ENCODE measurements at regions not wholly inside any gene's neighbourhood (a gene's known extent, or its start where the extent isn't known, plus 50 kb on each side); places are given as distances from the start of the nearest gene placed in this dataset.

DNA sequence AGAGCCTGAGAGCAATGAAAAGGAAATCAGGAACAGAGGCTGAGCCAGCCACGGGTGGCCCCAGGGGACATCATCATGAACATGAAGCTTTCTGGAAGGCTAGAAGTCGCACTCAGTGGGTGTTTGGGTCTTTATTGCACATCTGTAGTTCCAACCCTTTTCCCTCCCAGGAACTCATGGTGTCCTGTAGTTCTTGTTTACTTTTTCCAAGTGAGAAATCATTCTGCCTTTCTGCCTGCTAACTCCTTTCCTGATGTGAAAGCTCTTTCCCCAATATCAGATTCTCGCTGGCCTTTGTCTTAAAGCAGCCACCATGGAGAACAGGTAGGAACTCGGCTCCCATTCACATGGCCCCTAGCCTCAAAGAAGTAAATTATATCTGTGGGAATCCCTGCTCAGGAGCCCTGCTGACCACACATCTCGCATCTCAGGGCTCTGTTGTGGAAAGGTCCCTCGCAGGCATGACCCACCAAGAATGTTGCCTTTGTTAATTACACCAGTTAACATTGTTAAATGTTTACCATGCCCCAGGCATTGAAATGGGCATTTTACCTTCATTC is 542.7 kb downstream of the TNS3 start:
- DNase-seq: no peak

DNA sequence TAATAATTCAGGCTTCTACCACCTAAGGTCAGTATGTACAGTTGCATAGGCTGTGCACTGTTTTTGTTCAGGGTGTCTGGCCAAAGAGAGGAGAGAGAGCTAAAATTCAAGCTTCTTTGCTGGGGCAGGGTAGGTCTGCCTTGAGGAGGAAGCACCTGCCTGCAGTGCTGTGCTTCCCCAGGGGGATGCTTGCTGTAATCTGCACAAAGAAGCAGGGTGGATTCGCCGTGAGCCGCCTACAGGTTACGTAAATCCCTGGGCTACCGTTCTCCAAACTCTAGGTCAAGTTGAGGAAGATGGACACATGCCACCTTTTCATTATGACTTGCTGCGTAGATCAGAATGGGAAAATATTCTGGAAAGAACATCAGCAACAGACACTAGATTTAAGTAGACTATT is 543.3 kb downstream of the TNS3 start:
- no peak for DNase-seq

DNA sequence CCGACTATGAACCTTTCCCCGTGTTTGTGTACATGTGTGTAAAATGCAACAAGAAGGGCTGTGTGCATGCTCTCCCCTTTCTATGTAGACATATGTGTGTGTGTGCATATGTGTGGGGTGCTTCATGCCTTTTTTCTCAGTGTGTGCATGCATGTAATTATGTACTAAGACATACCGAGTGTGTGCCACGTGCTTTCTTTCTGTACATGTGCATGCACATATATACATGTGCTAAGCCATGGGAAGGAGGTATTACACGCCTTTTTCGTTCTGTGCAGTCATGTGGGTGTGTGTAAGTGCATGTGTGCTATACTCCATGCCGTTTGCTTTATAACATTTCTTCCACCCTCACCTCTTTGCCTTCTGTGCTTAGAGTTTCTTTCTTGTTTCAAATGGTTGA is 544.3 kb downstream of the TNS3 start:
- no peak for DNase-seq

DNA sequence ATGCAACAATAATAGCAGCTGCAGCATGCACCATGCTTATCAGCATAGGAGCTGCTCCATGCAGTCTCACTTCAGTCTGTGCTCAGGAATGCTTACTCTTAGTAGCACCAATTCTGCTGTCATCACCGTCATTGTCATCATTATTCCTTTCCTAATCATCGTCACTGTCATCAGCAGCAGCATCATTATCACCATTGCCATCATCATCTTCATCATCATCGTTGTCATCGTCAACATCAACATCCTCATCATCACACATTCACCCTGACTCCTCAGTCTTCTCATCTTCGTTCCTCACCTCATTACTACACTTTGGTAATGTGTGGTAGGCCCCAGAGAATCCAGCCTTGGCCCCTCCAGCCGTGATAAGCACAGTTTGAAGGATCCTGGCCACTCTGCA is 545.0 kb downstream of the TNS3 start:
- DNase-seq: no peak

DNA sequence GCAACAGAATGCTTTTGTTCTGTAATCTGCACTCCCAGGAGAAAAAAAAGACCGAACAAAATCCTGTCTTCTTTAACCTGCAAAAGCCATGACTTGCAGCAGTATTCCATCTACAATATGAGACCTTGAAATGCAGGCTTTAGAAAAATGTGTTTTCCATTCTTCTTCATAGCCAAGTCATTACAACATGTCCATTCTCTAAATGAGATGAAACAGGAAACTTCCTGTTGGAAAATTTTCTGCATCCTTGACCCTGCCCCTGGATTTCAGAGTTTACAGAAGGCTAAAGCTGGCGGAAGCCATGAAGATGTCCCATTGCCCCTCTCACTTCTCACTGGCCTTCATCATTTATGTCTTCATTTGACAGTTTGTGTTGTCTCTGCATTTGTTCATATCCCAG is 546.4 kb downstream of the TNS3 start:
- no peak for DNase-seq

DNA sequence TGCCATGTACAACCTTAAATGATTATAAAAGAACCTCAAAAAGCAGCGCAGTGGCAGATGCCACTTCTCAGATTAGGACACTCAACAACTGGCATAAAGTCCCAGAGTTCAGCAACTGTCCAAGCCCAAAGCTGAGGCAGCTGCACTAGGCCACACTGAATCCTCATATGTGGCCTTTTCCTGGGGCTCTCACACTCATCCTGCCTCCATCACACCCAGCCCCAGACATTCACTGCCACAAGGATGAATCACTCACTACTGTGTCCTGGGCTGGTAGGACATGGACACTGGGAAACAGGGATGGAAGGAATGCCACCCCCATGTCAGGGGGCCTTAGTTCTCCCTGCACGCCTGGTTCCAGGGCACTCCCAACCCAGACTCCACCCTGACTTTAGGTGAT is 547.7 kb downstream of the TNS3 start:
- no peak for DNase-seq

DNA sequence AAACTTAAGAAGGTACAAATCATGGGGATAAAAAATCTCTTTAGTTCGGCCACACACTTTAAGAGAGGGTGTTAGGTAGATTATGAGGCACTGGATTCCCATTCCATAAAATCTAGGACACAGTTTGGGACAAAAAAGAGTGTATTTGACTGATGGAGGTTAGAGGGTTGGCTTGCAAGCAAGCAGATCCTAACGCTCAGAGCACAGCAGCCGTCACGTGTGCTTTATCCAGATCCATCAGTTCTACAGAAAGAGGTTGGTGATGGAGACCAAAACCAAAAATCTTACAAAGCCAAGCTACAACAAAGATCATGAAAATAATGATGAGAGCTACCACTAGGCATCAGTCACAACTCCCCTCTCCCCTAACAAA is 549.4 kb downstream of the TNS3 start:
- DNase-seq: no peak

DNA sequence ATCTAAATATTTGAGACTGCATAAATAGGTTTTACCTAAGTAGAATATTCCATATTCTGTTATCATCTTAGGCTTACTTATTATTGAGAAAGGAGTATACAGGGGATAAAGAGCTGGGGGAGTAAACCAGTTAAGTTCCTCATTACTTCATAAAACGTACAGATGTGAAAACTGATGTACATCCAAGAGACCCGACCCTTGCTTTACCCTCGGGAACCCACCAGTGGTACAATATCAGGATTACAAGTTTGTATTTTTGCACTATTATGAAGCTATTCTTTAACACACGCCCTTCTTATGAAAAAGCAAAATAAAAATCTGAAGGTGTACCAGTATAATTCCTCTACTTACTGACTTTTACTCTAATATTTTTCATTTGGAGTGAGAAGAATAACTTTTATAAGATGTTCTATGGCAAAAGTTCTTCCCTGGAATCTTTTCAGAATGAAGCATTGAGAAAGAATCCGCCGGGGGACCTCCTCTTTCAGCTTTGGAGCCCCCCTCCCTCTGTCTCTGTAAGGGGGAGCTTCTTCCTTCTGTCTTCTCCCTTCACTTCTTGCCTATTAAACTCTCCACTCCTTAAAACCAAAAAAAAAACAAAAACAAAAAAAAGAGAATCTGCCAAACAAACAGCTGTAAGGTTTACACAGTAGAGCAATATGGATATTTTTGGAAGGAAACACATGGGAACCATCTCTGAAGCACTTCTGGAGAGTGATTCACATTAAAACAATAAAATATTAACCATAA is 550.0 kb downstream of the TNS3 start:
- DNase-seq: no peak

DNA sequence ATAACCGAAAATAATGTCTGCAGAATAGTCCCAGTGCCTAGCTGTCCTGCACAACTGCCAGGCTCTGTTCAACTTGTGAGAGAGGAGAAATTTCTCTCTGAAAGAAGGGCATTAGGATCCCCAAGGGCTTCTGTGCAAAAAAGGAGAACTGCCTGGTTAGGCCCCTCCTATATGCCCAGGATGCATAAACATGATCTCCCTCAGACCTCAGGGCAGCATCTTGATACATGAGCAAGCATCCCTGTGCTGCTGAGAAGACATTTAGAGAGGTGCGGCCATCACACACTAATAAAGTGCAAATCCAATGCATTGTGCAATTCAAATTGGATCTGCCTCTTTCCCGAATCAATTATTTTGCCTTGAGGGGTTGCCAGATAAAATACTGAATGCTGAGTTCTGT is 553.6 kb downstream of the TNS3 start:
- DNase-seq: no peak

DNA sequence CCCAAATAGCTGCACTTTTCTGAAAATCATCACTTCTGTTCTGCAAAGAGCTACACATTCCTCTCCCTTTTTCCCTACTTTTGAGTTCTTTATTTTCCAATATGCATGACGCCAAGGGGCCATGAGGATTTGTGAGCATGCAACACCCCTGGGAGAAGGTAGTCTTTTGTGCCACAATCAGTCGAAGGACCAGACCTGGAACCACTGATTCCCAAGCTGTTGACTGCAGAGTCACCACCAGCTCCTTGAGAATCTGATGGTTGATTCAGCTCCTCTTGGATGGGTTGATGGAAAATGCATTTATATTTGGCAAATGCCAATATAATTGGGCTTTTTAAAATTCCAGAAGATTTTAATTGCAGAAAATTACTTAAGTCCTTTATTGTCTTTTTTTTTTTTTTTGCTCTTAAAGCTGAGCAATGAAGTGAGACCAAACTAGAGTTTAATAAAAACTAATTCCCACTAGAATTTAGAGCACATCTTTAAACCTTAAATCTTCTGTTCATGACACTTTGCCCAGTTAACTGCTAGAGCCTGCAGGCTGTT is 554.1 kb downstream of the TNS3 start:
- no peak for DNase-seq

DNA sequence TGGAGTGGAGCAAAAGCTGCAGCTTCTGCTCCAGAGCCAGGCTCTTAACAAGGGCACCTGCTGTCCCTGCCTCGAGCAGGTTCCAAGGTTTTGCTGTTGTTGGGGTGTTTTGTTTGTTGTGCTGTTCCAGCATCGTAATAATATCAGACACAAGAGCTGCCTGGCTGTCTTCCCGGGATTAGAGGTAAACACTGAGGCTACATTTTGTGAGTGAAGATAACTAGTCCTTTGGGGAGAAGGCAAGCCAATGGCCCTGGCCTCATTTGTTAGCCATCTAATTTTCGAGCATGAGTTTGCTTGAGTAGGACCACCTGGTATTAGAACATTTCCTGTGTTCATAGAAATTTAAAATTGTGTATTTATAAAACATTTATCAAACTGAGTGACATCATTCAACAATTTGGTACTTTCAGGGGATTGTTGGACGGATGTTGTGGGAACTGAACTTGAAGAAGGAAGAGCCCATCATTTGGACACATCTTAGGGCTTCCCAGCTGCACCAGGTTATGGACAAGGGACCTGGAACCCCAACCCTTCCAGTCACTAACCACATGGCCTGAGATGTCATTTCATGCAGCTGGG is 555.0 kb downstream of the TNS3 start:
- DNase-seq: no peak

DNA sequence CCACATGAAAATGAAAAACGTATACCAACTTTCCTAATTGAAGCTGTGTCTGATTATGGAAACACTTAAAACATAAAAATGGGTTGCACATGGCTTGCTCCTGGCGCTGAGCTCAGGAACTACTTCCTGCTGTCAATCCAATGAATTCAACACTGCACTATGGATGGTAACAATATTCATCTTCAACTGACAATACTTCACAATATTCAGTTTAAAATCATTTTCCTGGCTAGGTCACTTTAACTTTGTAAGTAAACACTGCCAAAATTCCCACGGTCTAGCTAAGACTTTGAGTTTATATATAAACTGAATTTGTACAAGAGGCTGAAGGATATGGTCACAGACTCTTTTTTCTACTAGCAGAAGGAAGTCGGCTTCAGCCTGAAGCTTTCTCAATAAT is 556.9 kb downstream of the TNS3 start:
- DNase-seq: no peak

DNA sequence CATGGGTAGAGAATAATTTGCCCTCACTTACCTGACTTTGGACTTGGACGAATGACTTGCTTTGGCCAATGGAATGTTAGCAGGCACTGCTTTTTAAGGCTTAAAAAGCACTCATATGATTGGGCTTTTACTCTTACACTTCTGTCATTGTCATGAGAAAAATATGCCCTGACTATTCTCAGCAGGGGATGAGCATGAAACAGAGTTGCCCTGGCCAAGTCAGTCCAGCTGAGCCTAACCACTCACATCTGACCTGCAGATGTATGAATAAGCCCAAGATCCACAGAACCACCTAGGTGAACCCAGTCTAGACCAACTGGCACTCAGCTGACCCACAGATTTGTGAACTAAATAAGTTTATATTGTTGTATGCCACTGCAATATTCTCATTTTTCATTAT is 573.5 kb downstream of the TNS3 start:
- DNase-seq: no peak

DNA sequence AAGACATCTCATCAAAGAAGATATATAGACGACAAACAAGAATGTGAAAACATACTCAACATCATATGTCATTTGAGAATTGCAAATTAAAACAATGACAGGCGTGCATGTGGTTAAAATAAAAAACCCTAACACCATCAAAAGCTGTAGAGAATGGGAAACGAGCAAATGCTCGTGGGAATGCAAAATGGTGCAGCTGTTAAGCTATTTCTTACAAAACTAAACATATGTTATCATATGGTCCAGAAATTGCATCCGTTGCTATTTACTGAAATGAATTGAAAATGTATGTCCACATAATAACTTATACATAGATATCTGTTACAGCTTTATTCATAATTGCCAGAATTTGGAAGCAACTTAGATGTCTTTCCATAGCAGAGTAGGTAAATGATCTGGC is 574.4 kb downstream of the TNS3 start:
- no peak for DNase-seq

DNA sequence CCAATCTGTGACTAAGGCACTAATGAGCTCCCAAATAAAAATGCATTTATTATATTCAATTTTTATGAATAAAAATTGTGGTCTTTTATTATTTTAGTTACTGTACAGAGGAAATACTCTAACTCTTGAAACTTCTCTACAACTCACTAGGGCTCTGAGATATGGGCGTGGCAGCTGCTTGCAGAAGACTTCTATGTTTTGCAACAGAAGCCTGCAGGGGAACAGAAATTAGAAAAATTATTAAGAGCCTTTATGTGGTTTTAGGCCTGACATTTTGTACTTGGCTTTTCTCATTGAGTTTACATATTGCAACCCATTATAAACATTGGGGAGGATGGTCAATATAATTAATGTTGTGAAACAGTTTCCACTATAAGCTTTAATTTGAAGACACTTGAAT is 581.4 kb downstream of the TNS3 start:
- DNase-seq: no peak

DNA sequence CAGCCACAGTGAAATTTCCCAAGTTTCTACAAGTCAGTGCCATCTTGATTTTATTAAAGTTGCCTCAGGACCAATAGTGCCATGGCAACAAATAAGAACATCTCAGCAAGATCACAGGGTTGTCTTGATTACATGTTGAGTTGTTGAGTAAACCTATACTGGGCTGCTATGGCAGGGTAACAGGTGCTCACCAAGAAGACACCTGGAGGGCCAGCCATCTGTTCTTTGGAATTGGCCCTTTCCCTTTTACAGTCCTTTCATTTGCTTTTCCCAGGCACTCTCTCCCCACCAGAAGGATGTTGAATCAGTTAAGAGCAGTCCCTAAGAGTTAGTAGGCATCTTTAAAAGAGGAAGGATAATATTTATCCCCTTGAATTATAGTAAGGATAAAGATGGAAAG is 582.0 kb downstream of the TNS3 start:
- no peak for DNase-seq

DNA sequence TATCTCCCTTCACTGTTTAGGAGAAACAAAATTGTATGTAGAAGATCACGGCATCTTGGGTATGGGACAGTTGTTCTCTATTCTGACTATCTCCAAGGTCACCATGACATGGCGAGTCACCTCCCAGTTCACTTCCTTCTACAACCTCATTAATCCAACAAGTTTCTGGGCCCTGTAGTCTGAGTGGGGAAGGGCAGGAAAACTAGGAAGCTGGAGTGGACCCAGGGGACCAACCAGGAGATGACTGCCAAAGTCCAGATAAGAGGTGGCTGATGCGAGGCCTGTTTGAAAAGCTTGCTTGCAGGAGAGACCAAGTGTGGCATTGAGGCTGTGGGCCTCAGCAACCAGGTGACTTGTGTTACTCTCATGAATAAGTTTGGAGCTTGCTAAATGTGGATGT is 584.9 kb downstream of the TNS3 start:
- DNase-seq: no peak

DNA sequence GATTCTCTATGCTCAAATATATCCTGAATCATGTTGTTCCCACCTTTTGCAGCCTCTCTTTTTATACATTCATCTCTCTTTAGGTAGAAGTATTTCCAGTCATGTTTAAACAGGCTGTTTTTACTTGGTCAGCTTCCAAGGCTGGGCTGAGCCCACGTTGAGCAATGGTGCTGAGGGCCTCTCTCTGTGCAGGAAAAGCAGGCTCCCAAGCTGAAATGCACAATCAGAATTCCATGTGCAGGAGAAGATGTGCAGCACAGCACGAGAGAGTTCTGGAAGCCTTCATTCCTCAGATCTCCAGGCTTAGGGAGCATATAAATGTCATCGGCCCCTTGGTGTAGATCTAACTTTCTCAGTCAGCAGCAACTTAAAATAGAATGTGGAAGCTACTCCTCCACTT is 588.5 kb downstream of the TNS3 start:
- no peak for DNase-seq

DNA sequence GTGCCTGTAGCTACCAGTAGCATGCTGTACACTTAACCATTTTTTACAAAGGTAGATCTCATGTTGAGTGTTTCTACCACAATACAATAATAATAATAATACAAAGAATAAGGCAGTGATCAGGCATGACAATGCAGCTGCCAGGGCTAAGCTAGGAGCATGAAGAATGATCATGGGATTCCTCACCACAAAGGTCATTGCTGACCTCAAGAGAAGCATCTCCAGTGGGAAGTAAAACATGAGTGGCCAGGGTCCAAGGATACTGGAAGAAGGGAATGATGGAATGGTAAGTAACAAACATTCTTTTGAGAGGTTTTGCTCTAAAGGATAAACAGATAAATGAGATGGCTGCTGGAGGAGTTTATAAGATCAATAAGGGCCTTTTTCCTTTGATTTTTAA is 591.1 kb downstream of the TNS3 start:
- no peak for DNase-seq

DNA sequence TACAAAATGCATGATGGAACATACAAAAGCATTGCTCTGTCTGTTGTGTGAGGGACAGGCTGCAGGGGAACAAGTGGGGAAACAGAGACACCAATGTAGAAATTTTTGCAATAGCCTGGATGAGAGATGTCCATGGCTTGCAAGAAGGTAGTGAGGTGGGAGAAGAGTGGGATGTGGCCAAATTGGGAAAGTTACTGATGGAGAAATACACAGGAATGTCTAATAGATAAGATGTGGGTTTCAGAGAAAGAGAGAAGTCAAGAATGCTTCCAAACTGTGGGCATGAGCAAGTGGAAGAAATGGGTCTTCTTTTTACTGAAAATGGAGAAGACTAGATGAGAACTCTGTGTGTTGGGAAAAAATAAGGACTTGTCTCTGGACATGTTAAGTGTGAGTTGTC is 592.7 kb downstream of the TNS3 start:
- no peak for DNase-seq

DNA sequence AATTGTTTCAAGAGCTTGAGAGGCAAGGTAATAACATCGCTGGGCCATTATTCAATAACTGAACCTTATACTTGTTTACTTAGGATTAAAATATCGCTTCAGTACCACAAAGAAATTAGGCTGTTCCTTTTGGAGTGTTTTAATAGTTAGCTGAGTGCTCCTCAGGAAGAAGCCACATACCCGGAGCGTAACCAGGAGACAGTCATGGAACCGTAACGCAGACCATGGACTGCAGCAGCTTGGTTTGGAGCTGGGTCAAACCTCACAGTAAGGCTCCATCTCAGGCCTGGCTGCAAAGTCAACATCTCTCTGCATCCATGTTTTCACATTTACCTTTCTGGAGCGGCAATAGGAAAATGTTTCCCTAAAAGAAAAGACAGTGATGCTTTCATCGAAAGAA is 599.0 kb downstream of the TNS3 start:
- peak; percentile 65 for DNase-seq

DNA sequence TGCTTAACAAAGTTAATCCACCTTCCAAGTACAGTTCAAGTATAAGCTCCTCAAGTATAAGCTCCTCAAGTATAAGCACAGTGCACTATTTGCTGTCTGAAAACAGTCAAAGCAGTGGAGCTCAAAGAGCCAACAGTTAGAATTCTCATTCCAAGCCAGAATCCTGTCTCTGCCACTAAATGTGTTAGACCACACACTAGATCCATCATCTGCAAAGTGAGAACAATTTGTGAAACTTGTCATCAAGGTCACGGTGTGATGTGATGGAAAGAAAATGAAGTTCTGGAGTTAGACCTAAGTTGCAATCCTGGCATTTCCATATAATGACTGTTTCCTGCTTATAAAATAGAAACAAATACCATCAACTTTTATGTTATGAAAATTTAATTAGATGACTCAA is 602.5 kb downstream of the TNS3 start:
- DNase-seq: no peak

DNA sequence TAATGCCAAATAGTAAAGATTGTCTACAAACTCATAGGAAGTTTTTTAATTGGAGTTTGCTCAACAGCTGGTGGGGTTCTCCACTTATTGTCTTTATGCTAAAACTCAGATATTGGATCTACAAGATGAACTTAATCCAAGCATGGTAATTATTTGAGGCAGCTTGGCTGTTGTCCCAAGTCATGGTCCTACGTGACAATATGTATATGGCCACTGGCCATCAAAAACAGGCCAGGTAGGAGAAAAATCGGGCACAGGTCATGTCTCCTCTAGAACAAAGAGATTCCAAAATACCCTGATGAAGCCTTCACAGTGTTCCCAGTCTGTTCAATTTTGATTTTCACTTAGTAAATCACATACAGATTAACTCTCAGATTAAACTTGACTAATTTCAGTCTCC is 606.4 kb downstream of the TNS3 start:
- no peak for DNase-seq

DNA sequence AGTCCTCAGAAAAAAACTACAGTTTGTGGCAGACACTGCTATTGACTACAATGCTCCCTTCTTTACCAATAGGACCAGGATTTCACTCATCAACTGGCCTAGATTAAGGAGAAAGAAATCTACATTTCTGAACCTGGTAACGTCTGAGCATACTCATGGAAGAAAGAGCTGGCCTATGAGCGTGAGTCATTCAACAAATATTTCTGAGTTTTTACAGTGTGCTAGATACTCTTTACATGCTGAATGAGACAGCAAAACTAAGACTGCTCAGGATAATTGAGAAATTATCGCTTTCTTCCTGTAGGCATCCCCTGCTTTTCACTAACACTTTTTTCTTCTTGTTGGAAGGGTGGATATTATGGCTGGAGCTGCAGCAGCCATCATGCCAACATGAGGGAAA is 609.7 kb downstream of the TNS3 start:
- DNase-seq: peak; percentile 77

DNA sequence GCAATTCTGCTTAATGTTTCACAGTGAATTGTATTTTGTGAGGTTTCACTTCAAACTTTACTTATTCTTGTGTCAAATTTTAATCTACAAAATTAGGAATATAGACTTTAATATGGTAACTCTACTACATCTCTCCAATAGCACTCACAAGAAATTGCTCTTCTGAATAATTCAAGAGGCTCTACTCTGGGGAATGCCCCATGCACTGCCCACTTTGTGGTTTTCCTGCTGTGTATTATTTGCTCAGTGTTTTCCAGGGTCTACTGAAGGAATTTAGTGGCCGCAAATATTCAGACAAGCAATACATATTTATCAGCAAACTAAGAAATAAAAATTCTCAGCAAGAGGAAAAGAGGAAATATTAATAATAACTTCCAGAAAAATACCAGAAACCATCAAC is 611.4 kb downstream of the TNS3 start:
- DNase-seq: peak; percentile 16

Data from kidney glomerular epithelial cell (primary cell).